Stimulated activated CD4-positive, alpha-beta T cell treated with anti-CD3 and anti-CD28 coated beads, Interleukin-15, amount 100 ng/mL, for 1 hour (primary cell): ENCODE measurements at regions not wholly inside any gene's neighbourhood (a gene's known extent, or its start where the extent isn't known, plus 50 kb on each side); places are given as distances from the start of the nearest gene placed in this dataset.

Experiments used
- DNase-seq, 2 donors: peaks; one replicate each; pipeline ENCODE4 v3.0.0-alpha.2; 2020; ENCODE audit warnings: low read depth in 1 of 2, low spot score in 1 of 2

DNA sequence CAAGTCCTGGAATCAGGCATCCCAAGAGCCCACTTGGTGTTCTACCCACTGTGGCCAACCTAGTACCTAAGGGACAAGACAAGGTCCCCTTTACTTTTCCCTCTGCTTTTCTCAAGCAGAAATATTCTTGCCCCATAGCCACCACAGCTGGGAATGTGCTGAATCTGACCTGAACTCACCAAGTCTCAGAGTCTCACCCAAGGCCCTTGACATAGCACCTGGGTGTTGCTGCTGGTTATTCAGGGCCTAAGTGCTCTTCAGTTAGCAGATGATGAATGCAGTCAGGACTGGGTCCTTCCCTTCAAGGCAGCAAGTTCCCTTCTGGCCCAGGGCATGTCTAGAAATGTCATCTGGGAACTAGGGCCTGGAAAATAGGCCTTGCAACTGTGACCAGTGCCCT is 201.8 kb upstream of the SERP2 start:
- no peak for DNase-seq

DNA sequence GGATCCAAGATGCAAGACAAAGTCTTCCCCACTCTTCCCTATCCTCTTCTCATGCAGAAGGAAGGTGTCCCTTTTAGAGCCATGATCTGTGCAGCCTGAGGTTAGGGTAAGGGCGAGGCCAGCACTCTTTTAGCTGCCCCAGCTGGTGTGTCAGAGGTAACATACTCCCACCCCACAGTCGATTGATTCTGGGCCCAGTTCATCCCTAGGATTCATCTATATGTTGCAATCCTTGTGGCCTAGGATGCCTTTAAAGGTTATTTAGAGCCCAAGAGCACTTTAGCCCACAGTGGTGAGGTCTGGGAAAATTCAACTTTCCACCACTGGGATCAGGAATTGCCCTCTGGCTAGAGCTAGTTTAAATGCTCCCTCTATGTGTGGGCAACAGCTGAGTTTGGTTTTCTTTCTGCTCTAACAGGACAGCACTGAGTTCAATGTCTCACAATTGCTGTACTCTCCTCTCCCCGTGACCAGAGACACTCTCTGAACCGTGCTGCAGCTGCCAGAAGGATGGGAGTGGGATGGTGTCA is 201.3 kb upstream of the SERP2 start:
- no peak for DNase-seq

- no peak for DNase-seq
Observed at GRCh38 chr13:44174769-44175425, 198.7 kb upstream of the SERP2 start.

- no peak for DNase-seq
Observed at GRCh38 chr13:44176173-44176572, 197.5 kb upstream of the SERP2 start.

DNA sequence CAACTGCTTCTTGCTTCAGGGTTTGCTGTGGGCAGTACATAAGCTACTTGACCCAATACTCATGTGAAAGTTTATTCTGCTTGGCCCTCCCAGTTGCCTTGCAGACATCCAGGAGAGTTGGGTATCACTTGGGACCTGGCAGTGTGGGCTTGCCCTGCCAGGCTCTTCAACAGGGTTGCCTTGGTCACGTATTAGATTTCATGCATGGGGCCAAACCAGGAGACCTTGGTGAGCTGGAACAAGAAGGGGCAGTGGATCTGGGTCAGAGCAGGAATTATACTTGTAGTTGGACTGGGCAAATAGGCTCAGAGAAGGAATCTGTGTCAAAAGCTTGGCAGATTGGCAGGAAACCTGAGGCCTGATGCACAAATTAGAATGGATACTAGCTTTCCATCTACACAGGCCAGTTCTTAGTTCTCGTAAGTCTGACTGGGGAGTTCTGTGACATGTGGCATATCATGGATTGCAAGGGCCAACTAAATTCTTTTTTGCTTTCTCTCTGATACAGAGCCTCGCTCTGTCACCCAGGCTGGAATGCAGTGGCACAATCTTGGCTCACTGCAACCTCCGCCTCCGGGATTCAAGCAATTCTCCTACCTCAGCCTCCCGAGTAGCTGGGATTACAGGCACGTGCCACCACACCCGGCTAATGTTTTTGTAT is 192.6 kb upstream of the SERP2 start:
- DNase-seq, result no peak

DNA sequence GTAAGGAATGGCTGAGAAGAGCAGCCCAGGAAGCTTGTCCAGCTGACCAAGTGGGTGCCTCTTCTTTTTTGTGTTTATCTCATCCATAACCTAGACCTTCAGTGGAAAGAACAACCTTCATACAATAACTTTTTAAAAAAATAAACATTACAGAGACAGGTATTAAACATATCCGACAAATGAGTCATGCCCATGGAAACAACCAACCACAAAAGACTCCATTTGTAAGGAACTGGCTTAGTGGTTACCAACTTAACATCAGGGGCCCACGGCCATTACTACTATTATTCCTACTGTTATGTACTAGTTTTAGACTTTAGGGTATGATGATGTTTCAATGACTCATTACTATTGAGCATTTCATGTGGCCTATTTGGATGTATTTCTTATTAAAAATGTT is 191.7 kb upstream of the SERP2 start:
- no peak for DNase-seq

DNA sequence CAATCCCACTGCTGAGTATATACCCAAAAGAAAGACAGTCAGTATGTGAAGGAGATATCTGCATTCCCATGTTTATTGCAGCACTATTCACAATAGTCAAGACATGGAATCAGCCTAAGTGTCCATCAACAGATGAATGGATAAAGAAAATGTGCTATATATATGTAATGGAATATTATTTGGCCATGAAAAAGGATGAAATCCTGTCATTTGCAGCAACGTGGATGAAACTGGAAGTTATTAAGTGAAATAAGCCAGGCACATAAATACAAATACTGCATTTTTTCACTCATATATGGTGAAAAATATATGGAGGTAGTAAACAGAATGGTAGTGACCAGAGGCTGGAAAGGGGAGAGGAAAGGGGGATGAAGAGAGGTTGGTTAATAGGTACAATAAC is 188.9 kb upstream of the SERP2 start:
- no peak for DNase-seq

GRCh38 chr13:44188257-44188656 is 185.4 kb upstream of the SERP2 start:
- no peak for DNase-seq

DNA sequence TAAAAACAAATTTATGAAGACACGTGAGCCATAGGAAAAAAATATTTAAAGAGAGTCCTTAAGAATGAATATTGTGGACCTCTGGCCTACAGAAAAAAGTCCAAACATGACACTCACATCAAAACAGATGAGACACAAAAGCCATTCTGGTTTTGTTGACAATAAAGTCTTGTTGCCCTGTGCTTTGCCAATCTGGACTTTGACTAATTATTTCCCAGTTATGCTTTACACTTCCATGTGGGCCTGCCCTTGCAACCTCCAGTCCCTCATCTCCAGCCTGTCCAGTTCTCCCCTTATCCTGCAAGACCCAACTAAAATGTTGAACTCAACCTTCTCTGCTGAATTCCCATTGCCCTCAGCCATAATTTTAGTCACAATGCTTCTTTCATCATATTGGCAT is 184.5 kb upstream of the SERP2 start:
- DNase-seq, result no peak

- no peak for DNase-seq
Observed at GRCh38 chr13:44191103-44191502, 182.5 kb upstream of the SERP2 start.

GRCh38 chr13:44191504-44192171 is 182.0 kb upstream of the SERP2 start:
- DNase-seq, result no peak

- no peak for DNase-seq
Observed at GRCh38 chr13:44193731-44194130, 179.9 kb upstream of the SERP2 start.

DNA sequence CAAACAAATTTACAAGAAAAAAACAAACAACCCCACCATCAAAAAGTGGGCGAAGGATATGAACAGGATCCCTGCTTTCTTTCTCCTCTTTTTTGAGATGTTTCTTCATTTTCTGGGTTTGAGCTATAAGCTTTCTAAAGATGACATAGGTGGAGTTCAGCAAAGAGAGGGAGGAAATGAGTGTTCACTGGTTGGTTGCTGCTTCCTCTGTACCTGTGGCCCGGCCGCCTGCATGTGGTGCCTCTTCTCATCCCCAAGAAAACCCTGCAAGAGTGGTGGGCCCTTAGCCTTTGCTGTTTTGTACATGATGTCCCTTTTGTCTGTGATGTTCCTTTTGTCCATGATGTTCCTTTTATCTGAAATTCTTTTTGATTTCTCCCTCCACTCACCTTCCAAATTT is 178.4 kb upstream of the SERP2 start:
- no peak for DNase-seq

DNA sequence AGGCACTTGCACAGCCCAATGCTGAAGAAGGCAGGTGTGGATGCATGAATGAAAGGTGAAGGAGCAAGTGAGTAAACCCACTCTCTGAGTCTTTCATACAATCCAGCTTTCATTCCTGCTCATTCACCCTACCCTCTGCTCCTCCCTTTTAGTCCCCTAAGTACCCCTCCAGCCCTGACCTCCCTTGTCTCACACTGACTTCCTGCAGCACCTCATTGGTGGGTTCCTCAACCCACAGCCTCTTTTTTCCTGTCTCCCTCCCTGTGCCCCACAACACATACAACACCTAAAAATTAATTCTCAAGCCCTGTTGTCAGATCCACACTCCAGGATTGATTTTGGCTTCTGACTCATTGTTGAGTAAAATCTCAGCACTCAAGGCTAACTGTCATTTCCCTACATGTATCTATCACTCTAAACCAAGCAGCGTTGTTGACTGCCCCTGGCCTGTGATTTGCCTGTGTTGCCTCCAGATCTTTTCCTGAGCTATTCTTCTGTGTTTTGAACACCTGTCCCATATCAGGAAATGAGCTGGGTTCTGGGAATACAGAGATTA is 177.3 kb upstream of the SERP2 start:
- DNase-seq, result no peak

GRCh38 chr13:44197791-44198770 is 175.5 kb upstream of the SERP2 start:
- DNase-seq, result no peak

DNA sequence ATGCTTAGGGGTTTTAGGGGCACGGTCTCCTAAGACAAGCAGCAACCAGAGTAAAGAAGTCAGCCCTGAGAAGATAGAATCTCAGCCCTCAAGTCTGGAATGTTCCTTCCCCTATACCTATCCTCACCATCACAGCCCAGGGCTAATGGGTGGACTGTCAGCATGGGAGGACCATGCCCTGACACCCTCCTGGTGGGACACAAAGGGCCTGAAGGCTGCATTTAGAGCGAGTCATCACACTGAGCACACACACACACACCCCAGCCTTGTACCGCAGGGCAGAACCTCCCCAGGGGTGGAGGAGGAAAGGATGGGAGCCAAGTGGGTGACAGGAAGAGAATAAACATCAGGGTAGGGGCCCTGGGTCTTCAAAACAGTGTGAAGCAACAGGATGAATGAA is 174.8 kb upstream of the SERP2 start:
- DNase-seq, result no peak

- no peak for DNase-seq
Observed at GRCh38 chr13:44199627-44200207, 173.9 kb upstream of the SERP2 start.

GRCh38 chr13:44206434-44206833 is 167.2 kb upstream of the SERP2 start:
- no peak for DNase-seq

DNA sequence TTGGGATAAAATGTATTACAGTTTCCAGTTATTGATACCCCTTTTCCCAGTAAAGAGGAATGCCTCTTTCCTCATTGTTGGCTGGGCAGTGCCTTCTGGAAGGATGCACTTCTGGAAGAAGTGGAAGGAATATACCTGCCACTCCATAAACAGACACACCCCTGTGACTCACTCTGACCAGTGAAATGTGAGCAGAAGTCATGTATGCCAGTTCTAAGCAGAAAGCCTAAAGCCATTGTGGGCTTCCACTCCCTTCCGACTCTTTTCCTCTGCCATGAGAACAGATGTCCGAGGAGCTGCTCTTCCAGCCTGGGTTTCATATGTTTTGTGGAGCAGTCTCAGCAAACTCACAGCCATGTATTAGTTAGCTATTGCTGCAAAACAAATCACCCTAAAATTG is 166.1 kb upstream of the SERP2 start:
- no peak for DNase-seq

DNA sequence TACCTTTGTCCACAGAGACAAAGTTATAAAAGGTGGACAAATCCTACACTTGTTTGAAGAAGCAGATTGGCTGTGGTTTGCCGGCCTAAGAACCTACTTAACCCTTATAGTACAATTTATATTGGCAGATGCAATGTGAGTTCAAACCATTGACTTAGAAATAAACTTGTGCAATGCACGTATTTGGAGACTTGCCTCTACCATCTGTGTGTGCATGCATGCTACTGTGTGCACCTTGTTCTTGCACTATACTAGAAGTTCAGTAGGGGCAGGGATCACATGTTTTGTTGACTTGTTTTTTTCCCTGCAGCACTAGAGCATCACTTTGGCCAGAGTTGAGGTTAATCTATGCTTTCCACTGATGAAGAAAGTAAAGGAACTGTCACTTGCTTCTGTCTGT is 163.1 kb upstream of the SERP2 start:
- DNase-seq, result no peak

GRCh38 chr13:44211286-44211685 is 162.3 kb upstream of the SERP2 start:
- no peak for DNase-seq
